Subcutaneous abdominal adipose tissue (tissue), 5 donors: ENCODE measurements at regions not wholly inside any gene's neighbourhood (a gene's known extent, or its start where the extent isn't known, plus 50 kb on each side); places are given as distances from the start of the nearest gene placed in this dataset.

Experiments
- H3K27ac ChIP-seq: one replicate; pipeline ENCODE4 v1.7.0; 2013; ENCODE audit warnings: low read depth, mild to moderate bottlenecking, inconsistent platforms, low read length, moderate library complexity
- H3K27me3 ChIP-seq, 5 donors: one replicate each; pipeline ENCODE4 v1.7.0; 2013; ENCODE audit warnings: low read length in 5 of 5, inconsistent platforms in 1 of 5; ENCODE audit not compliant: control insufficient read depth in 5 of 5, insufficient read depth in 4 of 5
- H3K36me3 ChIP-seq, 5 donors: one replicate each; pipeline ENCODE4 v1.7.0; 2013; ENCODE audit warnings: low read length in 5 of 5; ENCODE audit not compliant: control insufficient read depth in 5 of 5, insufficient read depth in 5 of 5
- H3K4me1 ChIP-seq, 5 donors: one replicate each; pipeline ENCODE4 v1.7.0; 2013; ENCODE audit warnings: low read length in 5 of 5, mild to moderate bottlenecking in 3 of 5, moderate library complexity in 1 of 5; ENCODE audit not compliant: control insufficient read depth in 5 of 5, insufficient read depth in 5 of 5
- H3K4me3 ChIP-seq, 5 donors: one replicate each; pipeline ENCODE4 v1.7.0; 2013; ENCODE audit warnings: low read length in 5 of 5, low read depth in 1 of 5
- H3K9ac ChIP-seq, 5 donors: one replicate each; pipeline ENCODE4 v1.7.0; 2013; ENCODE audit warnings: low read length in 5 of 5, mild to moderate bottlenecking in 4 of 5, moderate library complexity in 3 of 5
- H3K9me3 ChIP-seq, 5 donors: one replicate each; pipeline ENCODE4 v1.7.0; 2013; ENCODE audit warnings: low read length in 5 of 5; ENCODE audit not compliant: control insufficient read depth in 5 of 5
- donor health status: healthy.
- donor health status: healthy.
- donor health status: healthy.
- donor health status: healthy.
- donor health status: healthy.

- no peaks in the 10 kb centered on the region for H3K36me3 ChIP-seq
- no peak overlapping the region for H3K4me3 ChIP-seq
- no peak overlapping the region for H3K27ac ChIP-seq
- H3K27me3 ChIP-seq: no peaks in the 10 kb centered on the region
- H3K9me3 ChIP-seq: peaks cover 0 to 6% (median 0%) of the 10 kb centered on the region in 5 donors
- H3K9ac ChIP-seq: no peak overlapping the region
- H3K4me1 ChIP-seq: no peaks in the 10 kb centered on the region
Observed at GRCh38 chr14:25430808-25431207, 380.9 kb upstream of the STXBP6 start.

- no peaks in the 10 kb centered on the region for H3K4me1 ChIP-seq
- H3K9ac ChIP-seq: no peak overlapping the region
- no peak overlapping the region for H3K4me3 ChIP-seq
- H3K36me3 ChIP-seq: no peaks in the 10 kb centered on the region
- H3K27me3 ChIP-seq: no peaks in the 10 kb centered on the region
- no peaks in the 10 kb centered on the region for H3K9me3 ChIP-seq
- H3K27ac ChIP-seq: no peak overlapping the region
Observed at GRCh38 chr14:25412998-25413397, 363.1 kb upstream of the STXBP6 start.

GRCh38 chr14:25411781-25412757 lies 362.1 kb upstream of the STXBP6 start:
- Histone ChIP-seq H3K27ac (no peak overlapping the region), H3K9ac (no peak overlapping the region), H3K9me3 (no peaks in the 10 kb centered on the region), H3K27me3 (no peaks in the 10 kb centered on the region), H3K36me3 (no peaks in the 10 kb centered on the region), H3K4me3 (no peak overlapping the region), H3K4me1 (no peaks in the 10 kb centered on the region)

GRCh38 chr14:25406818-25407217 lies 356.9 kb upstream of the STXBP6 start:
- H3K27me3 ChIP-seq: no peaks in the 10 kb centered on the region
- no peaks in the 10 kb centered on the region for H3K4me1 ChIP-seq
- no peaks in the 10 kb centered on the region for H3K36me3 ChIP-seq
- no peak overlapping the region for H3K9ac ChIP-seq
- no peaks in the 10 kb centered on the region for H3K9me3 ChIP-seq
- no peak overlapping the region for H3K27ac ChIP-seq
- H3K4me3 ChIP-seq: no peak overlapping the region

GRCh38 chr14:25400607-25401206 lies 350.8 kb upstream of the STXBP6 start:
- H3K36me3 ChIP-seq: no peaks in the 10 kb centered on the region
- H3K27ac ChIP-seq: no peak overlapping the region
- no peak overlapping the region for H3K9ac ChIP-seq
- no peaks in the 10 kb centered on the region for H3K9me3 ChIP-seq
- H3K4me3 ChIP-seq: no peak overlapping the region
- H3K27me3 ChIP-seq: peaks cover 0 to 3% (median 0%) of the 10 kb centered on the region in 5 donors
- H3K4me1 ChIP-seq: no peaks in the 10 kb centered on the region

- no peaks in the 10 kb centered on the region for H3K36me3 ChIP-seq
- no peaks in the 10 kb centered on the region for H3K9me3 ChIP-seq
- no peak overlapping the region for H3K9ac ChIP-seq
- H3K4me1 ChIP-seq: no peaks in the 10 kb centered on the region
- no peak overlapping the region for H3K4me3 ChIP-seq
- H3K27ac ChIP-seq: no peak overlapping the region
- peaks cover 0 to 3% (median 0%) of the 10 kb centered on the region in 5 donors for H3K27me3 ChIP-seq
Observed at GRCh38 chr14:25396128-25396527, 346.2 kb upstream of the STXBP6 start.

- H3K4me3 ChIP-seq: no peak overlapping the region
- no peaks in the 10 kb centered on the region for H3K36me3 ChIP-seq
- no peaks in the 10 kb centered on the region for H3K4me1 ChIP-seq
- H3K9ac ChIP-seq: no peak overlapping the region
- H3K27ac ChIP-seq: no peak overlapping the region
- no peaks in the 10 kb centered on the region for H3K9me3 ChIP-seq
- H3K27me3 ChIP-seq: peaks cover 0 to 1% (median 0%) of the 10 kb centered on the region in 5 donors
Observed at GRCh38 chr14:25394791-25395391, 344.9 kb upstream of the STXBP6 start.

DNA sequence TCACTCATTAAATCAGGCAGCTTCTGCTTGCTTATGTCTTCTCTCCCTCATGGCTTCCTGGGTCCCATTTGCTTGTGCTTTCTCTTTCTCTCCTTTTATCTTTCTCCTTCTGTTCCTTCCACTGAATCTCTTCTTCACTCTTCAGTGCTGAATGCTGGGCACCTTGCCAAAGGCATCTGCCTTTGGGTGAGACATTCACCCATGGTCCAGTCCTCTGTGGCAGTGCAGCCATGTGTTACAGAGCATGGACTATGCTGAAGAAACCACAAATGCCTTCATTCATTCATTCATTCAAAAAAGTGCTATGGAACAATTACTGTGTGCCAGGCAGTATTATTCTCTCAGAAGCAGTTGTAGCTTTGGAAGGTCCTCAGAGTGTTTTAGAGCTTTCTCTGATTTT lies 344.4 kb upstream of the STXBP6 start:
- H3K4me3 ChIP-seq: no peak overlapping the region
- no peaks in the 10 kb centered on the region for H3K27me3 ChIP-seq
- no peaks in the 10 kb centered on the region for H3K36me3 ChIP-seq
- H3K9ac ChIP-seq: no peak overlapping the region
- no peaks in the 10 kb centered on the region for H3K9me3 ChIP-seq
- H3K27ac ChIP-seq: no peak overlapping the region
- no peaks in the 10 kb centered on the region for H3K4me1 ChIP-seq

DNA sequence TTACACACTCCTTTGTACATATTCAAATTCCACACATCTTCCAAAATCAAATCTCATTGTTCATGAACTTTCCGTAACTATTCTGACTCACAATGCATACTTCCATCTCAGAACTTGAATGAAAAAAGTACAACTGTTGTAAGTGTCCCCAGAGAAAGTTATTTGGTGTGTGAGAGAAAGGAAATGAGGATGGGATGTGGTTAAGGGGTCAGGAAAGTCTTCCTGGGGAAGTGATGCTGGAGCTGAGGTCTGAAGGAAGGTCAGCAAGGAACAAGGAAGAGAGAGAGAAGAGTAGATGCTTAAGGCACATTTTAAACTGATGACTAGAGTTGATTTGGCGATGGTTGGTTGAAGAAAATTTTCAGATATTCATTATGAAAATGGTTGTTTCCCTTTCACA lies 340.0 kb upstream of the STXBP6 start:
- H3K36me3 ChIP-seq: no peaks in the 10 kb centered on the region
- H3K4me1 ChIP-seq: no peaks in the 10 kb centered on the region
- no peak overlapping the region for H3K4me3 ChIP-seq
- no peak overlapping the region for H3K27ac ChIP-seq
- H3K27me3 ChIP-seq: no peaks in the 10 kb centered on the region
- no peak overlapping the region for H3K9ac ChIP-seq
- peaks cover 0 to 2% (median 0%) of the 10 kb centered on the region in 5 donors for H3K9me3 ChIP-seq

DNA sequence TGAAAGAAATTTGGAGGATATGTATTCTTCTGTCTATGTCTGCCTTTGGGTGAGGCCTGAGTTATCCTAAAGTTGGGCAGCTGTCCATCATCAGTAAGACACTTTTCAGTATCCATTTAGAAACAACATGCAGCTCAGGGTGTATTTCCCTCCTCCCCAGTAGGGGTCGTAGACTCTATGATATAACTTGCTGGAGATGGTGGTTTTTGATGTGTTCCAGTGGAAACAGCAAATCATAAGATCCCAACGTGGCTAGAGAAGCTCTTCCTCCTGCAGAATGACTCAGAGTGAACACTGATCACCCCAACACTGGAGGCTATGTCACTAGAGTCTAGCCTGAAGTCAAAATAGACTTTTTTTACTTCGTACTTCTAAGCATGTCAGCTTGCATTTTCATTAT lies 331.6 kb upstream of the STXBP6 start:
- Histone ChIP-seq H3K4me3 (no peak overlapping the region), H3K36me3 (no peaks in the 10 kb centered on the region), H3K27me3 (no peaks in the 10 kb centered on the region), H3K9me3 (peaks cover 0 to 4% (median 0%) of the 10 kb centered on the region in 5 donors), H3K27ac (no peak overlapping the region), H3K4me1 (no peaks in the 10 kb centered on the region), H3K9ac (no peak overlapping the region)
